Activated CD8-positive, alpha-beta T cell treated with anti-CD3 and anti-CD28 coated beads for 36 hours (primary cell): ENCODE measurements at regions not wholly inside any gene's neighbourhood (a gene's known extent, or its start where the extent isn't known, plus 50 kb on each side); places are given as distances from the start of the nearest gene placed in this dataset.

Experiments
- ATAC-seq: fragments of 200-7000 bp; cut with Tn5 transposase; one replicate; pipeline ENCODE4 v1.10.0; 2021; ENCODE audit warnings: mild to moderate bottlenecking, moderate library complexity
- CTCF ChIA-PET: fragments of 350-600 bp; sonication (Branson Sonifier 250); formaldehyde crosslinking; loops from one replicate; lab custom pipeline; 2021; ENCODE audit warnings: antibody characterized with exemption; lab: Charles Lee
- POLR2A ChIA-PET: fragments of 350-600 bp; sonication (Branson Sonifier 250); formaldehyde crosslinking; loops from one replicate; lab custom pipeline; 2021; ENCODE audit warnings: antibody characterized with exemption; lab: Charles Lee
- DNase-seq: peaks from one replicate; pipeline ENCODE4 v3.0.0-alpha.2; 2020
- H3K27ac Mint-ChIP-seq: one replicate; pipeline ENCODE4 v1.8.0; 2021; ENCODE audit warnings: mild to moderate bottlenecking, mixed read lengths
- H3K27me3 Mint-ChIP-seq: one replicate; pipeline ENCODE4 v1.8.0; 2021; ENCODE audit warnings: mixed read lengths
- H3K36me3 Mint-ChIP-seq: one replicate; pipeline ENCODE4 v1.8.0; 2021; ENCODE audit warnings: low read depth, mixed read lengths
- H3K4me1 Mint-ChIP-seq: one replicate; pipeline ENCODE4 v1.8.0; 2021; ENCODE audit warnings: low read depth, mixed read lengths
- H3K4me3 Mint-ChIP-seq: one replicate; pipeline ENCODE4 v1.8.0; 2021; ENCODE audit warnings: mild to moderate bottlenecking, moderate library complexity, mixed read lengths
- H3K9me3 Mint-ChIP-seq: one replicate; pipeline ENCODE4 v1.8.0; 2021; ENCODE audit warnings: mixed read lengths
- intact Hi-C: fragments of 100-400 bp; cut with micrococcal nuclease; formaldehyde crosslinking; loops from one replicate; pipeline ENCODE4 v1.10.0; 2022
- TF ChIP-seq, protein P1 (sequence below): fragments of 200-600 bp; IDR thresholded peaks from one replicate; pipeline ENCODE4 v1.8.0; 2022; ENCODE audit warnings: antibody characterized with exemption, mild to moderate bottlenecking

DNA sequence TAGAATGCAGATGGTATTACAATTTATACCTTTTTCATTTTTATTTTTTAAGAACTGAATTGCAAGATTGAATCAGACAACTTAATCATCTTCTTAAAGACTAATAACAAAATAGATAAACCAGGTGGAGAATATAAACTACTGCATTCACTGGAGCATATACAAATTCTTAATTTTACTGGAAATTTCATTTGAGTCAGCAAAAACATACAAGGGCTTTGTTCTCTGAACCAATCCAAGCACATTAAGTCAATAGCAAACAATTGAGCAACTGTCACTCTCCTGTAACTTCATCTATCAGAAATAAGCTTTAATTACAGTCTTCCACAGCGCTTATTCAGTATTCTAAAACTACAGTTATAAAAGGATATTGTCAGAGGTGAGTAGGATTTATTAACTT lies 167.4 kb upstream of the OBI1 start:
- Mint-ChIP-seq H3K4me1 (no peaks in the 10 kb centered on the region), H3K27me3 (peaks cover 8% of the 10 kb centered on the region), H3K4me3 (no peak overlapping the region), H3K27ac (no peak overlapping the region), H3K9me3 (no peaks in the 10 kb centered on the region), H3K36me3 (no peaks in the 10 kb centered on the region)
- POLR2A ChIA-PET, result no interaction called here
- TF ChIP-seq, protein P1, sequence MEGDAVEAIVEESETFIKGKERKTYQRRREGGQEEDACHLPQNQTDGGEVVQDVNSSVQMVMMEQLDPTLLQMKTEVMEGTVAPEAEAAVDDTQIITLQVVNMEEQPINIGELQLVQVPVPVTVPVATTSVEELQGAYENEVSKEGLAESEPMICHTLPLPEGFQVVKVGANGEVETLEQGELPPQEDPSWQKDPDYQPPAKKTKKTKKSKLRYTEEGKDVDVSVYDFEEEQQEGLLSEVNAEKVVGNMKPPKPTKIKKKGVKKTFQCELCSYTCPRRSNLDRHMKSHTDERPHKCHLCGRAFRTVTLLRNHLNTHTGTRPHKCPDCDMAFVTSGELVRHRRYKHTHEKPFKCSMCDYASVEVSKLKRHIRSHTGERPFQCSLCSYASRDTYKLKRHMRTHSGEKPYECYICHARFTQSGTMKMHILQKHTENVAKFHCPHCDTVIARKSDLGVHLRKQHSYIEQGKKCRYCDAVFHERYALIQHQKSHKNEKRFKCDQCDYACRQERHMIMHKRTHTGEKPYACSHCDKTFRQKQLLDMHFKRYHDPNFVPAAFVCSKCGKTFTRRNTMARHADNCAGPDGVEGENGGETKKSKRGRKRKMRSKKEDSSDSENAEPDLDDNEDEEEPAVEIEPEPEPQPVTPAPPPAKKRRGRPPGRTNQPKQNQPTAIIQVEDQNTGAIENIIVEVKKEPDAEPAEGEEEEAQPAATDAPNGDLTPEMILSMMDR, result no peak
- DNase-seq, result no peak
- intact Hi-C loops, result no loop called here
- CTCF ChIA-PET, result no interaction called here
- no peak for ATAC-seq

DNA sequence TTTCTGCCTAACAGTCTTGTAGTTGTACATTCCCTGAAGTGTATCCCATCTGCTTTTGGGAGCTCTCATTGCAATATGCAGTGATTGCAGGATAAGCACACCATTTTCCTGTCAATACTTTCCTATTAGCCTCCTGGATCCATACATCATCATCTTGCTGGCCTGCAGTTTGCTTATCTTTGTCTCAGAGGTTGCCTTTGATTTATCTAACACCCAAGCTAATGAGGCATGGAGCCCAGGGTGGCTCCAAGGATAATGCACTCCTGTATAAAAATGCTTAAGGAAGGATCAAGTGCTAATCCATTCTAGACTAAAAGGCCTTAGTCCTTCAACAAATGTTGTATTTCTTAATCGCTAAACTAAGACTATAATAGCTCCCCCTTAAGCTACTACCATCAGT lies 161.6 kb upstream of the OBI1 start:
- intact Hi-C loops, result no loop called here
- DNase-seq, result no peak
- H3K27ac Mint-ChIP-seq, result no peak overlapping the region
- H3K27me3 Mint-ChIP-seq, result peaks cover 3% of the 10 kb centered on the region
- no peaks in the 10 kb centered on the region for H3K4me1 Mint-ChIP-seq
- H3K4me3 Mint-ChIP-seq, result no peak overlapping the region
- TF ChIP-seq, protein P1, result no peak
- ATAC-seq, result no peak
- H3K36me3 Mint-ChIP-seq, result no peaks in the 10 kb centered on the region
- ChIA-PET POLR2A (no interaction called here), CTCF (interaction anchor here (1.0 kb wide), 1 partner anchor 158 kb away, joined by 3 read pairs; no protein-coding TSS in a partner anchor)
- H3K9me3 Mint-ChIP-seq, result no peaks in the 10 kb centered on the region

DNA sequence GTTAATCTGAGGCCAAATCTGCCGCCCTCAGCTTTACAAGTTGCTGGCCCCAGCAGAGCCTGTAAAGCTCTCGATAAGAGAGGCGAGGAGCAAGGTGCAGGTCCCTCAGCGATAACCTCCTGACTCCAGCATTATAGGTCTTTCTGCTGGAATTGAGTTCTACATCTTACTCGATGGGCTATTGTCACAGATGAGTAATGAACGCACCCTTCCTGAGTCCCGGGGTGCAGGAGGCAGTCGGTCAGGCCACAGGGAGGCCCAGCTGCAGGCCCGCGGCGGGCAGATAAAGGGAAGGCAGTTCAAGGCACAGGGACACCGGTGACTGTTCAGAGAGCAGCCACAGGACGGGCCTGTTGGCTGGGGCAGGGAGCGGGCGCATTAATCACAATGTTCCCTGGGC lies 157.6 kb upstream of the OBI1 start:
- no peak for ATAC-seq
- H3K36me3 Mint-ChIP-seq, result no peaks in the 10 kb centered on the region
- intact Hi-C loops, result no loop called here
- DNase-seq, result no peak
- no peak overlapping the region for H3K27ac Mint-ChIP-seq
- H3K4me3 Mint-ChIP-seq, result no peak overlapping the region
- CTCF ChIA-PET, result no interaction called here
- H3K4me1 Mint-ChIP-seq, result no peaks in the 10 kb centered on the region
- H3K9me3 Mint-ChIP-seq, result no peaks in the 10 kb centered on the region
- POLR2A ChIA-PET, result no interaction called here
- peaks cover 5% of the 10 kb centered on the region for H3K27me3 Mint-ChIP-seq
- TF ChIP-seq, protein P1, result no peak

DNA sequence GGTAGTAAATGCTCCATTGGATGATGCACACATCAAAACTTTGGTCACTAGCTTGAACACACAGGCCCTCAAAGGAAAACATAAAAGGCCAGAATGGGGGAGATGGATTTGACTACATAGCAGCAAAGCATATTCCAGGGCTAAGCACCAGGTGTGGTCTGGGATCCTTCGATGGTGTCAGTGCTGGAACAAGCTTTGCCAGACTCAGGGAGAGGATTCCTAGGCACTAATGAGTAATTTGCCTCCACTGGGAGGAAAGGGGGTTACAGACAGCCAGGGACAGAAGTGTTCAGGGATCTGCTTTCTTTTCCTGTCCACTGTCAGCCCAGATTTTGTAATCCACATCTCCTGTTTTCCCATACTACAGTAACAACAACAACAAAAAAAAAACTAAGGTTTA lies 157.2 kb upstream of the OBI1 start:
- no peak overlapping the region for H3K27ac Mint-ChIP-seq
- no peaks in the 10 kb centered on the region for H3K4me1 Mint-ChIP-seq
- CTCF ChIA-PET, result no interaction called here
- intact Hi-C loops, result no loop called here
- DNase-seq, result no peak
- H3K27me3 Mint-ChIP-seq, result peaks cover 5% of the 10 kb centered on the region
- no peak for ATAC-seq
- POLR2A ChIA-PET, result no interaction called here
- TF ChIP-seq, protein P1, result no peak
- H3K36me3 Mint-ChIP-seq, result no peaks in the 10 kb centered on the region
- no peak overlapping the region for H3K4me3 Mint-ChIP-seq
- H3K9me3 Mint-ChIP-seq, result no peaks in the 10 kb centered on the region

DNA sequence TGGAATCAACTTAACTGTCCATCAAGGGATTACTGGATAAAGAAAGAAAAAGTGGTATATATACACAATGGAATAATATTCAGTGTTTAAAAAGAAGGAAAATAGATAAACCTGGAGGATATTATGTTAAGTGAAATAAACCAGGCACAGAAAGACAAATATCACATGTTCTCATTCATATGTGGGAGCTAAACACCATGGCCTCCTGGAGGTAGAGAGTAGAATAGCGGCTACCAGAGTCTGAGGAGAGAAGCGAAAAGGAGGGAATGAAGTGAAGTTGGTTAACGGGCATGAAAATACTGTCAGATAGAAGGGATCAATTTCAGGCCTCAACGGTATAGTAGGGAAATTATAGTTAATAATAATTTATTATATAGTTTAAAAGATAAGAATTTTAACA lies 147.5 kb upstream of the OBI1 start:
- intact Hi-C loops, result no loop called here
- TF ChIP-seq, protein P1, result peak; percentile 41
- Mint-ChIP-seq H3K27me3 (peaks cover 10% of the 10 kb centered on the region), H3K4me3 (no peak overlapping the region), H3K9me3 (no peaks in the 10 kb centered on the region), H3K36me3 (no peaks in the 10 kb centered on the region), H3K27ac (no peak overlapping the region), H3K4me1 (no peaks in the 10 kb centered on the region)
- ChIA-PET CTCF (no interaction called here), POLR2A (no interaction called here)
- DNase-seq (no peak), ATAC-seq (no peak)
